HG03342 (cell line): ENCODE measurements at regions not wholly inside any gene's neighbourhood (a gene's known extent, or its start where the extent isn't known, plus 50 kb on each side); places are given as distances from the start of the nearest gene placed in this dataset.
"Not testable (repeated sequence)": the region's sequence is repeated elsewhere in the genome, so short reads cannot be mapped to it uniquely, and the experiment has no call there.

Experiments used
- ATAC-seq: cut with Tn5 transposase; IDR thresholded peaks from one replicate; pipeline ENCODE4 v1.9.1; 2021; ENCODE audit warnings: mild to moderate bottlenecking, moderate library complexity; ENCODE audit not compliant: unreplicated experiment

DNA sequence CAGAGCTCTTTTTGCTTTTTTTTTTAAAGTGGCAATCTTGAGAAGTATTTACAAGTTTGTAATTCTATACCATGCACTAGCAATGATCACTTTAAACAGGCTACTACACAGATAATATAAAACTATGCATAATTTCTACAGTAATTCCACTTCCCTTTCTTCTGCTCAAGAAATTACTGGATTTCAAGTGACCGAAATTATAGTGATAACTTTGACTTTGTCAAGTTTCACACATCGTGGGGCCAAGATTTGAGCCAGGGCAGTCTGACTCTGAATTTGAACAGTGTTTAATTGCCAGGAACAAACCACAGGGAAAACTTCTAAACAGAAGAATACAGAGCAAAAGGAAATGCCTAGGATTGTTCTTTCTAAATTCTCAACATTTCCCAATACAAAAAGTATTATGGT lies 288.3 kb upstream of the MKLN1 start:
- ATAC-seq: no peak

DNA sequence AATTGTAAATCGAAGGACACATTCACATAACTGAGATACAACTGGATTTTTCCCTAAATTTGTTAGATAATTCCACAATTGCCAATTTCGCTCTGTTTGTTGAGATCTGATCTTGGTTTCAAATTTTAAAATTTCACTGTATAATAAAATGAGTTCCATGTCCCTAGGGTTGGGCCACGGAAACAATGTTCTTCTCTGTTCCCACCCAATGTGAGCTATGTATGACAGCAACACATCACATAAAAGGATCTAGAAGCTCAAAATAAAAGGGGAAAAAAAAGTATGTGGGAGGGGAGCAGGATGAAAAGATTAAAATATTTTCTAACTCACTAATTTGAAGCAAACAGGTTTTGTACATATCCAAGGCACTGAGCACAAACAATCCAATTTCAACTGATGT lies 287.8 kb upstream of the MKLN1 start:
- ATAC-seq: no peak

DNA sequence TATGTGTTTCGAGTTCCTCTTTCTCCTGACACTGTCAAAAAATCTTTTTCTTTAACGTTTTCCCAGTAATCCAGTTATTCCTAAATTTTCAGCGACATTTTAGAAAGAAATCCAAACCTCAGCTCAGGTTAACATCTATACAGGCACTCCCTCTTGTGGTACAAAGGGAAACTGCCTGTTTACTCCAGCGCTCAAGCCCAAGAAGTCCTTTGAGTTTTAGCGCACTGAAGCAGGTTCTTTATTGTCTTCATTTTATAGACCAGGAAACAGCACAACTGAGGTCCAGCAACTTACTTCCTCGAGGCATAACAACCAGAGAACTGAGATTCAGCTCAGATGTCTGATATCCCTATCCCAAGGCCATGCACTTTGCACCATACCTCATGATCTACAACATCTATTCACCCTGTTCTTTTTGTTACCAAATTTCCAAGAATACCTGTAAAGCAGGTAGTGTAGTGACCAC lies 287.2 kb upstream of the MKLN1 start:
- peak; percentile 51 for ATAC-seq

DNA sequence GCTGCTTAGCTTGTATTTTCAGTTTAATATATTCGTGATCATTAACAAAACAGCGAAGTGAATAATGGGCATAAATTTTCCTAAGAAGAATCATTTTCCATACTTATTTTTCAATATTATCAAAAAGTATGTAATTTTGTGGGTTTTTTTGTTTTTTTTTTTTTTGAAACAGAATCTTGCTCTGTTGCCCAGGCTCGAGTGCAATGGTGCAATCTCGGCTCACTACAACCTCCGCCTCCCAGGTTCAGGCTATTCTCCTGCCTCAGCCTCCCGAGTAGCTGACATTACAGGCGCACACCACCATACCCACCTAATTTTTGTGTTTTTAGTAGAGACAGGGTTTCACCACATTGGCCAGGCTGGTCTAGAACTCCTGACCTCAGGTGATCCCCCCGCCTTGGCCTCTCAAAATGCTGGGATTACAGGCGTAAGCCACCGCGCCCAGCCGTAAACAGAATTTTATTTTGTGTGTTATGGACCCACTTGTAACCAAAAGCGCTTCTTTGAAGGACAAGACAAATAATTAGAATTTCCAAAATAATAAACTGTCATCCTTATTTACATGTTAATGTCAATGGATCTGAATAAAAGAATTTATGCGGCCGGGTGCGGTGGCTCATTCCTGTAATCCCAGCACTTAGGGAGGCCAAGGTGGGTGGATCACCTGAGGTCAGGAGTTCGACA lies 286.5 kb upstream of the MKLN1 start:
- not testable (repeated sequence) for ATAC-seq

DNA sequence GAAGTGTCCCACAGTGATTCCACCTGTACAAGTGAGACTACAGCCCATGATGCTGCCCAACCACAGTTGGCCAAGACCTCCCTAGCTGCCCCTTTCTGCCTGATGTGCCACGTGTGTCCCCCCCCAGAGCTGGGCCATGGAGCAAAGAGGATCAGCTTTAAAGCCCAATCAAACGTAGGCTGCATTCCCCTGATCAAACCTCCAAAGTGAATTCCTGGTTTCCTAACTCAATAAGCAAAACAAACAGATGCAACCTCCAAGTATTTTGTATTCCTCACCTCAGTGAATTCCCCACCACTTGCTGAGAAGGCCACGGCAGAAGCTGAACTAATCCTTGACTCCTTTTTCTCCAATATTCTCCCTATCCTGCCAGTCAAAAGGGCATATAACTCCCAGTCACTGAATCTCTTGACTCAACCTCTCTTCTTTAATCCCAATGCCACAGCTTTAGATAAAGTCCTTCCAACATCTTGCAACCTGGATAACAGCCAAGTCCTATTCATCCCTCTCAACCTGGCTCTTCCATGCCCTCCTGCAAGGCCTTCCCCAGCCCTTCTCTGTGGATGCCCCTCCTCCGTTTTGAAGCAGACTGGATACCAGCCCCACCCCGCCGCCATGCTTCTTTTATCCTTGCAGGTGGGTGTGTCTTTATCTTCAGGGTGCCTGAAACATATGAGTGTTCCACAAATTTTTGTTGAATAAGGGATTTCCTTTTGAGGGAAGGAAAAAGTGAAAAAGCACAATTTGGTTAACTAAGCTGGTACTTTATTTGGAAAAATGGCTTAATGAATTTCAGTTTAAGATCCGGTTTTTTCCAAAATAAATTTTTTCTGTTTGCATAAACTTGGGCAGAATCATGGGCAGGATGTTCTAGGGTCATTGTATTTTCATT lies 285.2 kb upstream of the MKLN1 start:
- ATAC-seq: no peak

DNA sequence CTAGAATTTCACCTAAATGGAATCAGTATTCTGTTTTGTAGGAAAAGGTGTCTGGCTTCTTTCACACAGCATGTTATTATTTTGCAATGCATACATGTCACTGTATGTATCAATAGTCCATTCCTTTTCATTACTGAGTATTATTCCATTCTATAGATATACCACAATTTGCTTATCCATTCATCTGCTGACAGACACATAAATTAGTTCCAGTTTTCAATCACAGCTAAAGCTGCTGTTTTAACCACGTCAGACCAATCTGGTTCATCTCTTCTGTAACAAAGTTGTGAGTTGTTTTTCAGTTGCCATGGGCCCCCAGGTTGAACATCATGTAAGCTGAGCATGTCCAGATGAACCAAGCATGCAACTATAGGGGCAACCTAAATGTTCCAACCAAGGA lies 282.1 kb upstream of the MKLN1 start:
- ATAC-seq: no peak

DNA sequence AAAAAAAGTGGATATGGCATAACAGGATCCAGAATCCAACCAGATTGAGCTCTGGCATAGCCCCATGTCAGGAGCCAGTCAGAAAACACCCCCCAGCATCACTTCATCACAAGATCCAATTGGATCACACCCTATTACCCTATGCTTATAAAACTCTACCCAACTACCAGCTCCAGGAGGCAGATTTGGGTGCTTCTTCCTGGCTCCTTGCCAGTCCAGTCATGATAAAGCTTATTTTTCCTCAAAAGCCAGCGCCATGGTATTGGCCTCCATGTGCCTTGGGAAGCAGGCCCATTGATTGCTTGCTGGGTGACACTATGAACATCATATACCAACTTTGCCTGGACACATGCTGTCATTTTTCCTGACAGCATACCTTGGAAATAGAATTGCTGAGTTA lies 281.4 kb upstream of the MKLN1 start:
- no peak for ATAC-seq

DNA sequence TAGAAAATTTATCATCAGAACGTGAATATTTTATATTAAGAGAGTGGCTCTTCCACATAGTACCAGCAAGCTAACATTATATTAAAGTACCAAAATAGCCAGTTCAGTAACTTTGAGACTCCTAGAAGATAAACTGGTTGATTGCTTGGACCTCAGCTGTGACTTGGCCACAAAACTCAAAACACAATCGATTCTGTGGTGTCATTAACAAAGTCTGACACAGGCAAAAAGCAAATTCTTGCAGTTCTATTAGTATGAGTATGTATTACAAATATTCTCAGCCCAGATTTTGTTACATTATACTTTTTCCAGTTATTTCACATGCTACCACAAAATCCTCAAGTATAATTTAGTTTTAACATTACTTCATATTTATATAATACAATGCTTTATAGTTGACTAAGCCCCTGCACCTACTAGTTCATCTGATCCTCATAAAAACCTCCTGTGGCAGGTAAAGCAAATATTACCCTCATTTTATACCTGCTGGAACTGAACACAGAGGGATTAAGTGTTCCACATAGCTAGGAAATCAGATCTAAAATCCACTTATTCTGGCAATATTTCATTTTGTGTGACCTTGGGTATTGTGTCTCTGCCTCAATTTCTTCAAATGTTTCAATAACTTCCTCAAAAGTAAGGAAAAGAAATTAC lies 279.9 kb upstream of the MKLN1 start:
- ATAC-seq: no peak

DNA sequence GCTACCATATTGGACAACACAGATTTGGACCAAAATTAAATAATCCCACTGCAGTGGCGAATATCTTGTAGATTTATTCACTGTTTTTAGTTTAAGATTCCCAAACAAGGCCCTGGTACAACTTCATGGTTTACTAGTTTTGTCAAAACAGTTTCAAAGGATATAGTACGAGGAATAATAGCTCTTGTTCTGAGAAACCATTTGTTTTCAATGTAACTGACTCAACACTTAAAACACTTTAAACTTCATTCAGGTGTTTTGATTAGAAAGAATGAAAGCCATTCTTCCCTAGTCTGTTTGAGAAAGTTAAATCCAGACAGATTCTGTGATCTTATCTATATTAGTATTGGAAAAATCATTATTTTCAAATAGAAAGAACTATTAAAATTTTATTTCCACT lies 276.4 kb upstream of the MKLN1 start:
- ATAC-seq: no peak

DNA sequence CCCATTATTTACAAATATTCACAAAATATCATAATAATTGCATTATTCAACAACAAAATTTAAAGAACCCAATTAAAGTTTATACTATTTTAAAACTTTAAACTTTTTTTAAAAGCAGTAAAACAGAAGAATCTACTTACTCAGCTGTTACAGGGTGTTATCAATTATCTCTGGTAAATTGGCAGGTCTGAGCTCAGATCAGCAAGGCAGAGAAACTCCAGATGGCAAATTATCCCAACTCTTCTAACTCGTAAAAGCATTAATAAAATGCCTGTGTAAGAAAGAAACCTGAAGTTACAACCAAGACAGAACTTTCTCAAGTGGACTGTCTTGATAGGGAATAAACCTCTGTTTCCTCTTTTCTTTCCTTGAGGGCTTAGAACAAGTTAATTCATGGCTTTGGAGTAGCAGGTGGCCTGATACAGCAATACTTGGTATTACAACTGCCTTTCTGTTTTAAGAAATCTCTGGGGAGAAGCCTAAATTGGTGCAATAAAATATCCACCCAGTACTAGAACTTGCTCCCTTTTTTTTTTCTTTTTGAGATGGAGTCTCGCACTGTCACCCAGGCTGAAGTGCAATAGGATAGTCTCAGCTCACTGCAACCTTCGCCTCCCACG lies 275.3 kb upstream of the MKLN1 start:
- no peak for ATAC-seq

DNA sequence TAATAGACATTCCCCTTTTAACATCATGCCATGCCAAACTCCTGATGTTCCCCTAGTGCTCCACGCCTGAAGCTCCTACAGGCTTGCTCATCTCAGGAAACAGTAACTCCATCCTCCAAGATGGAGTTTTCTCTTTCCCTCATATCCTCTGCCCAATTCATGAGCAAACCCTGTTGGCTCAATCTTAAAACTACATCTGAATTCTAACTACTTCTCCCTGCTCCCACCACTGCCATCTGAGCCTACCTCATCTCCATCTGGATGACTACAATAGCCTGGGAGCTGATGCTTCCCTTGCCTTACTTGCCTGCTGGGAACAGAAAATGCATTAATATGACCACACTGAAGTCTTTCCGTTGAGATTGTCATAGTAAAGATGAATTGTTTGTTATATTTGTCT lies 271.7 kb upstream of the MKLN1 start:
- ATAC-seq: no peak

DNA sequence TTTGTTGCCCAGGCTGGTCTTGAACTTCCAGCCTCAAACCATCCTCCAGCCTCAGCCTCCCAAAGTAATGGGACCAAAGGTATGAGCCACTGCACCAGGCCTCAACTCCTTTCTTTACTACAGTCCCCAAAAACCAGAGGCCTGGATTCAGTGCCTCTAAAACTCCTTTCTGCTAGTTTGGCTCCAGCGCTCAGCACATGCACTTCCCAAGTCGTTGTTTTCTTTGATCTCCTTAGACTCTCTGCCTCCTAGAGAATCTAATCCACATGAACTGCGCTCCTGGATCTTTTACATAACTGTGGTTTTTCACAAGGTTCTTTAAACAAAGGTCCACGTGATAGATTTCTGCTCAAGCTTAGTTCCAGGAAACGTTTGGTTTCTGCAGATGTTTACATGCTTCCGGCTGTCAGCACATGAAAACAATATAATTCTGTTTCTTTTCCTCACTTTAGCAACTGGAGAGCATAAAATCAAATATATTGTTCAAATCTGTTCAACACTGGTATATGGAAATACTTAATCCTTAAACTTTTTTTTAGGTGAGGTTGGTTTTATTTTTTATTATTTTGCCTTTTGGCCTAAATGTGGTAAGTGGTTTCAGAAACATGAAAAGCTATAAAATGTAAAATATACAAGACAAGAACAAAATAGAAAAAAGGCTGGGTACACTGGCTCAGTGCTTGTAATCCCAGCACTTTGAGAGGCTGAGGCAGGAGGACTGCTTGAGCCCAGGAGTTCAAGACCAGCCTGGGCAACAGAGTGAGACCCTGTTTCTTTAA lies 270.5 kb upstream of the MKLN1 start:
- peak; percentile 61 for ATAC-seq

DNA sequence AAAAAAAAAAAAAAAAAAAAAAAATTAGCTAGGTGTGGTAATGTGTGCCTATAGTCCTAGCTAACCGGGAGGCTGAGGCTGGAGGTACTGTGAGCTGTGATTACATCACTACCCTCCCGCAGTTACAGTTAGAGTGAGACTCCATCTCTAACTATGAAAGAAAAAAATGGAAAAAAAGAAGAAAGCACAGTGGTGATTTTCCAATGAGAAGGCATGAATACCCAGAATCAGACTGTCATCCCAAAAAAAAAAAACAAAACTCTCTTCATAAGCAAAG lies 269.9 kb upstream of the MKLN1 start:
- peak; percentile 59 for ATAC-seq

DNA sequence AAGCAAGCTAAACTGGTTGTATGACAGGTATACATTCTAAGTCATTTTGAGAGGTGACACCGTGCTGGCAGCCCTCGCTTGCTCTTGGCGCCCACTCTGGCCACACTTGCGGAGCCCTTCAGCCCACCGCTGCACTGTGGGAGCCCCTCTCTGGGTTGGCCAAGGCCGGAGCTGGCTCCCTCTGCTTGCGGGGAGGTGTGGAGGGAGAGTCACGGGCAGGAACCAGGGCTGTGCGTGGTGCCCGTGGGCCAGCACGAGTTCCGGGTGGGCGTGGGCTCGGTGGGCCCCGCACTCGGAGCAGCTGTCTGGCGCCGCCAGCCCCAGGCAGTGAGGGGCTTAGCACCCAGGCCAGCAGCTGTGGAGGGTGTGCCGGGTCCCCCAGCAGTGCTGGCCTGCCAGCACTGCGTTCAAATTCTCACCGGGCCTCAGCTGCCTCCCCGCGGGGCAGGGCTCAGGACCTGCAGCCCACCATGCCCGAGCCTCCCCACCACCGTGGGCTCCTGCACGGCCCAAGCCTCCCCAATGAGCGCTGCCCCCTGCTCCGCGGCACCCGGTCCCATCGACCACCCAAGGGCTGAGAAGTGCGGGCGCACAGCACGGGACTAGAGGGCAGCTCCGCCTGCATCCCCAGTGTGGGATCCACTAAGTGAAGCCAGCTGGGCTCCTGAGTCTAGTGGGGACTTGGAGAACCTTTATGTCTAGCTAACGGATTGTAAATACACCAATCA lies 269.0 kb upstream of the MKLN1 start:
- ATAC-seq: not testable (repeated sequence)

DNA sequence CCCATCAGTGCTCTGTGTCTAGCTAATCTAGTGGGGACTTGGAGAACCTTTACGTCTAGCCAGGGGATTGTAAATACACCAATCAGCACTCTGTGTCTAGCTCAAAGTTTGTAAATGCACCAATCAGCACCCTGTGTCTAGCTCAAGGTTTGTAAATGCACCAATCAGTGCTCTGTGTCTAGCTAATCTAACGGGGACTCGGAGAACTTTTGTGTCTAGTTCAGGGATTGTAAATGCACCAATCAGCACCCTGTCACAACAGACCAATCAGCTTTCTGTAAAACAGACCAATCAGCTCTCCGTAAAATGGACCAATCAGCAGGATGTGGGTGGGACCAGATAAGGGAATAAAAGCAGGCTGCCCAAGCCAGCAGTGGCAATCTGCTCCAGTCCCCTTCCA lies 268.3 kb upstream of the MKLN1 start:
- not testable (repeated sequence) for ATAC-seq

DNA sequence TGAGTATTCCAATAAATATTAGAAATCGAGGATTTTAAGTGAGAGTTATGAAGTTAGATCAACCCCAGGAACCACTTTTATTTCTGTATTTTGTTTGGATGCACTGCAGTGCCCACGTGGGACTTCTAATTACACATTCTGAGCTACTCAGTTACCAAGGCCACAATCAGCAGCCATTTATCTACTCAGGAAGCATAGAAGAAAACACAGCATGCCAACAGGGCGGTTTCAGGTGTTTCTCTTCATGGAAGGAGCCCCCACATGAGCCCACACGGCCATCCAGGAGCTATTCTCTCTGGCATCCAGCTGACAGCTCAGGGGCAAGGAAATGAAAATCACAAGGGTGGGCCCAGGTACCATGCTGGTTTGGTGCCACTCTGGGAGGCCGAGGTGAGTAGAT lies 266.5 kb upstream of the MKLN1 start:
- no peak for ATAC-seq

DNA sequence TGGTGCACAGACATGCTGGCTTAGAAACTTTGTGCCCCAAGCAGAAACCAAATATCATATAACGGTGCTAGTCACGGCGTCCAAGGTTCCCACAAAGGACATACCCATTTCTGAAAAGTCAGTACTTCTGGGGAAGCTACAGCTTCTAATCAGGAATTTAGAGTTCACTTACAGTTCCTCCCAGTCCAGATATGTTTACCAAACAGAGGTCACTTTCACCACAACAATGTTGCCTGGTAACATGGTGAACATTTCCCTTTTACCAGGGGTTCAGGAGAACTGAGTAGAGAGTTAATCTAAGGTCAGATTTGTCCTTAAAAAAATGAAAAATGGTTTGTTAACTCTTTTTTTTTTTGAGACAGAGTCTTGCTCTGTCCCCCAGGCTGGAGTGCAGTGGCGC lies 265.9 kb upstream of the MKLN1 start:
- ATAC-seq: no peak

DNA sequence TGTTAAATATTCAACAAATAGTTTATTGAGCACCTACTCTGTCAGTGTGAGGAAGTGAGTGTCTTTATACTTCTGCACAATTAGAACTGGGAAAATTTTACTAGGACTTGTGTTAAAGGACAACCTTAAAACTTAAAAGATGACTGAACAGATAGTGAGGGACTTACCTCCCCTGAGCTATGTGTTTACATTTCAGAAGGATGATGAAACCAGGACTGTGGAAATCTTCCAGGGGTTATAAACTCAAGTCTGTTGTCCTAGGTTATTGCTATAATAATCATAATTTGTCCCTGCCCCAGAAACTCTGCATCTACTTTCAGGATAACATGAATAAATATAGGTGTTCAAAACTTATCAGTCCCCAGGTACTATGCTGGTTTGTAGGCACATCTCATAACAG lies 261.0 kb upstream of the MKLN1 start:
- no peak for ATAC-seq

DNA sequence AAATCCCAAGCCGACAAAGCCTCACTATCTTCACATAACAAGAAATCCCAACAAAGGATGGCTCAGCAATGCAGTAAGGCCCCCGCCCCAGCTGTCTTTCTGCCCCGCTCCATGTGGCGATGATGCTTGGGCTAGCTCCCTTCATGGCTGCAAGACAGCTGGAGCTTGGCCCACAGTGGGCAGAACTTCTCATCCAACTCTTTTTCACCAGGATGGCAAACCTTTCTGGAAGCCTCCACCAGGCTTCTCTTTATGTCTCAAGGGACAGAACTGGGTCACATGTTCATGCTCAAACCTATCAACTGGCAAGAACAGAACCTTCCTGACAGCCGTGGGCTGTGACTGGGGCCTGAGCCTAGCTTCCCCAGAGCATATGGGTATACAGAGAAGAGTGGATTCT lies 260.5 kb upstream of the MKLN1 start:
- no peak for ATAC-seq

DNA sequence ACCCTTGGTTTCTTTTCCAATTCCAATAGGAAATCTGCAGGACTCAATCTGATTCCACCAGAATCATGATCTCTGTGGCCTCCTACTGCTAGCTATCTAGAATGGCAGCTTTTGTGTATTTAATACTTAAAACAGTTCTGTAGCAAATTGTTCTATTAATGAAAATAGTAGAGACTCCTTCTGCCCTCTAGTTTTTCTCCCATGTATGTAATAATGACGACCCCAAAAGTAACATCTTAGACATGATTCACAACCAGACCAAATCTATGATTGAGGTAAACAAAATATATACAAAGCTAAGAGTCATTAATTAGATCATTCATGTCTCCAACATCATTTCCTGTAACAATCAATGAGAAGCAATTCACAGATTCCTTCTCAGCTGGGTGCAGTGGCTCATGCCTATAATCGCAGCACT lies 259.1 kb upstream of the MKLN1 start:
- no peak for ATAC-seq
